Glomerular visceral epithelial cell (primary cell): ENCODE measurements at regions not wholly inside any gene's neighbourhood (a gene's known extent, or its start where the extent isn't known, plus 50 kb on each side); places are given as distances from the start of the nearest gene placed in this dataset.

Source experiments
- DNase-seq: peaks from one replicate; pipeline ENCODE4 v3.0.0-alpha.2; 2016; ENCODE audit errors: extremely low spot score

DNA sequence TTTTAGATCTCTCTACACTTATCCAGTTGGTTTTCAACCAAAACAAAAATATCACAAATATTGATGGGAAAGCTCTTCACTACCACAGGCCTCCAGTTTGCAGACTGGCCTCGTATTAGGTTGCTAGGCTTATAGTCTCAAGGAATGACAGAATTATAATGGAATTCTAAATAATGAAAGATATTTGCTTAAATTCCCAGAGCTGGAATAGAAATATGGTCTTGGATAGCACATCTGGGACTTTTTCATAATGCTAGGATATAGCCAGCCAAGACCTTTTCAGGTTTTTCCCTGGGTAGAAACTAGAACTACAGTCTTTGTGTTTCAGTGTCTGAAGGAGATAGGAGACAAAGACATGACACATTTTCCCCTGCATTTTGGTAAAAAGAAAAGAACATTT is 121.9 kb upstream of the STAC start:
- DNase-seq = no peak

- DNase-seq = no peak
Measured at GRCh38 chr3:36259580-36259979, 120.7 kb upstream of the STAC start.

DNA sequence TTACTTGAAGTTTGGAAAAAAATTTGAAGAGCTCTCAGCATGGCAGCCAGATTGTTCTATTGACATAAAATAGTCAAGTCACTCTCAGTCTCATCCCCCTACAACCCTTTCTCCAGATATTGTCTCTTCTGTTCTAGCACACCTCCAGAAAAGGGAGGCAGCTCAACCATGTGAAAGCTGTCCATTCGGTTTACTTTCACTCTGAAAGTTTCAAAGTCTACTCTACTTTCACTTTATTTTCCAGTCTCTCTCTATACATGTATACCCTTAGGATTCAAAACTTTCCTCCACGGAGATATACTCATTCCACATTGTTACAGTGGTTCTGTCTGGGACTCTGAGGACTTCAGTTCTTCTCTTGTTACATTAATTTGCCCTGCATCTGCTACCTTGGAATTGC is 111.0 kb upstream of the STAC start:
- no peak for DNase-seq

- DNase-seq = no peak
Measured at GRCh38 chr3:36282766-36283165, 97.5 kb upstream of the STAC start.

- DNase-seq = no peak
Measured at GRCh38 chr3:36295296-36295695, 85.0 kb upstream of the STAC start.

DNA sequence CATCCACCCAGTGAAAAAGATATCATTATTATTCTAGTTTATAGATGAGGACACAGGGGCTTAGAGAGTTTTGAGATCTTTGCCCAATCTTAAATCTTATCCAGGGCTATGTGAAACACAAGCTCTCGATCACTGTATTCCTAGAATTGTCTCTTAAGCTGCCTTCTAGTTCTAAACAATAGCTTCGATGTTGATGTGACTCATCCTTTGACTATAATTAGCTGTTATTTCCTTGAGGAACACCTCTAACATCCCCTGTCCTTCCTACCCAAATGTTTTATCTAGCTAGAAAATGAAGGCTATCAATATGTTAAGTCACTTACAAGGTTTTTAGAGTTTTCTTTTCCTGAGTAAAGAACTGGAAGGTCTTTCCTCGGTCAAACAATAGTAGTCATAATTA is 83.1 kb upstream of the STAC start:
- no peak for DNase-seq

DNA sequence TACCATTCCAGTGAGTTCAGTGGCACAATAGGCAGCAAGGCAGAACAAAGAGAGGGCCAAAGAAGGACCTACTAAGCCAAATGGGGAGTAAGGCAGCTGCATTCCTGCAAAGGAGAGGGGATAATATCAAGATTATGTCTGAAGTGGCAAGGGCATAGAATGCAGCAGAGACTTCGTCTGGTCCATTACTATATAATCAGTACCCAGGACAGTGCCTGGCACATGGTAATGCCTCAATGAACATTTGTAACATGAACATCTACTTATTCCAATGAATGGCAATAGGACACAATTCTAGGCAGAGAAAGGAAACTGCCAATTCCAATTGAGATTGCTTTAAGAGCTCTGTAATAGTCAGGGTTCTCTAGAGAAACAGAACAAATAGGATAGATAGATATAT is 82.1 kb upstream of the STAC start:
- no peak for DNase-seq

- DNase-seq = no peak
Measured at GRCh38 chr3:36302158-36302509, 78.2 kb upstream of the STAC start.

GRCh38 chr3:36302626-36303025 is 77.7 kb upstream of the STAC start:
- DNase-seq = peak; percentile 11

GRCh38 chr3:36303286-36303685 is 77.0 kb upstream of the STAC start:
- no peak for DNase-seq

GRCh38 chr3:36305929-36306520 is 74.3 kb upstream of the STAC start:
- peak; percentile 27 for DNase-seq

- no peak for DNase-seq
Measured at GRCh38 chr3:36309092-36309491, 71.2 kb upstream of the STAC start.

GRCh38 chr3:36312351-36312750 is 68.0 kb upstream of the STAC start:
- DNase-seq = peak; percentile 7

- DNase-seq = no peak
Measured at GRCh38 chr3:36317915-36318314, 62.4 kb upstream of the STAC start.

DNA sequence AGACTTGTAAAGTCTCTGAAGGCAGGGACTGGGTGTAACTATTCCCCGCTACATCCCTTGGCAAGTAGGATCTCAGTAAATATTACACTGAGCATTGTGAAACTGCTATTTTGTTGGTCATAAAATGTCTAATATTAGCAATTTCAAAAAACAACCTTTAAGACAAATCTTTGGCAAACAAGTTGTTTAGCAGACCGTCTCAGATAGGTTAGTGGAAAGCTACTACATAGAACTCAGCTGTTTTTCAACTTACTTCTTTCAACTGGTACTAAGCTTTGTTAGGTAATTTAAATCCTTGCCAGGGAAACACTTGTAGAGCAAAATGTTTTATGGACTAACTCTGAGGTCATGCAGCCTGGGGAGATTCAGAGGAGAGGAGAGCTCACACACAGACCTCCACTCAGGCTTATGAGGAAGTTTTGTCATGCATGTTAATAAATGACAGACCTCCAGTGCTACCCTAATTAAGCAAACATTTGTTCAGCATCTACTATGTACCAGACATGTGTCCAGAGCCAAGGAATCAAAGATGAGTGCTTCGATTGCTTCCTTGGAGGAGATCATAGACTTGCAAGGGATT is 61.6 kb upstream of the STAC start:
- DNase-seq = peak; percentile 16

DNA sequence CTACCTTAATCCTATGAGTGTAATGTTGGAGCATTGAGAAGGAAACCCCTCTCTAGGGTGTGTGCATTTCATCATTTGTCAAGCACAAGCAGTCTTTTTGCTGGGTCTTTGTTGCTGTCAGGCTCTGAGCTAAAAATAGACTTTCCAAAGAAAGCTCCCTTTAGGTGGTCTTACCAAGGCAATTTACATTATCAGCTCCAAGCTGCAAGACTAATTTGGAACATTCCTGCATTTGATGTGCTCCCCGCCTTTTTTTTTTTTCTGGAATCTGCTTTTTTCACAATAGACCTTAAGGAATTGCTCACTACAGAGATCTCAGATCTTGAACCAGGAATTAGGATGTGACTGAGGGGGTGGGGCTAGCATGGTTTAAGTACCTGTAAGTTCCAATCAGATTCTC is 60.6 kb upstream of the STAC start:
- no peak for DNase-seq
